HCT116 (cell line): ENCODE measurements at regions not wholly inside any gene's neighbourhood (a gene's known extent, or its start where the extent isn't known, plus 50 kb on each side); places are given as distances from the start of the nearest gene placed in this dataset.

ENCODE experiments used
- ATAC-seq: fragments of 200-7000 bp; cut with Tn5 transposase; 2 replicates; pipeline ENCODE4 v1.9.1; 2020; ENCODE audit warnings: mild to moderate bottlenecking, moderate library complexity
- BruUV-seq: library from RNA; stranded (reverse); fragments of 400-500 nt; replicated peaks from 2 replicates; lab custom pipeline; 2021; lab: Mats Ljungman, UMichigan
- CTCF ChIA-PET: fragments of 300-600 bp; sonication (Branson Sonifier 250); formaldehyde crosslinking; loops from one replicate; lab custom pipeline; 2021; ENCODE audit warnings: antibody characterized with exemption; lab: Charles Lee
- POLR2A ChIA-PET: fragments of 300-600, 350-600 bp; sonication (Branson Sonifier 250); formaldehyde crosslinking; loops from one replicate; lab custom pipeline; 2021; ENCODE audit warnings: antibody characterized with exemption; lab: Charles Lee
- RAD21 ChIA-PET, 2 experiments: fragments of 300-600 bp; sonication (Branson Sonifier 250); formaldehyde crosslinking; loops; one replicate each; lab custom pipeline; 2023; ENCODE audit warnings: low total read pairs in 2 of 2; ENCODE audit not compliant: uncharacterized antibody in 2 of 2, unreplicated experiment in 2 of 2, low non-redundant PET in 1 of 2; lab: Charles Lee
- DNase-seq: peaks from one replicate; pipeline ENCODE4 v3.0.0-alpha.2; 2010; ENCODE audit warnings: low read depth, low spot score
- H2AFZ ChIP-seq: fragments of 200-600 bp; shearing (Covaris generic), sonication (generic); 2 replicates; pipeline ENCODE4 v1.6.1; 2017; ENCODE audit warnings: low read depth, mixed run types, mixed read lengths, antibody characterized with exemption, low read length; ENCODE audit not compliant: poor library complexity, severe bottlenecking
- H3K27ac ChIP-seq: 2 replicates; pipeline ENCODE4 v1.5.1; 2012; ENCODE audit warnings: low read depth, low read length
- H3K27me3 ChIP-seq: fragments of 200-600 bp; sonication (generic); 2 replicates; pipeline ENCODE4 v1.6.1; 2016; ENCODE audit warnings: mixed run types, low read length, mixed read lengths; ENCODE audit not compliant: insufficient read depth
- H3K36me3 ChIP-seq, 2 experiments: fragments of 200-500 bp in 1 of 2; fragments of 200-600 bp in 1 of 2; sonication (Bioruptor generic) in 1 of 2; sonication (generic) in 1 of 2; 2 replicates each; pipeline versions ENCODE4 v1.5.1 to v1.6.1; 2014 to 2016; ENCODE audit warnings: low read length in 2 of 2, inconsistent platforms in 1 of 2, mixed read lengths in 1 of 2, mixed run types in 1 of 2; ENCODE audit not compliant: insufficient read depth in 2 of 2, control insufficient read depth in 1 of 2
- H3K4me1 ChIP-seq, 2 experiments: fragments of 200-600 bp in 1 of 2; sonication (generic) in 1 of 2; 2 replicates each; pipeline versions ENCODE4 v1.5.1 to v1.6.1; 2012 to 2017; ENCODE audit warnings: low read length in 2 of 2, inconsistent platforms in 1 of 2, mild to moderate bottlenecking in 1 of 2, mixed read lengths in 1 of 2, mixed run types in 1 of 2, moderate library complexity in 1 of 2; ENCODE audit not compliant: insufficient read depth in 2 of 2, control insufficient read depth in 1 of 2
- H3K4me2 ChIP-seq: fragments of 200-600 bp; sonication (generic); 2 replicates; pipeline ENCODE4 v1.6.1; 2017; ENCODE audit warnings: mixed run types, low read length, mixed read lengths
- H3K4me3 ChIP-seq, 2 experiments: fragments of 200-600 bp in 1 of 2; sonication (generic) in 1 of 2; replicated peaks in 1 of 2; 2 replicates each; pipeline ENCODE4 v1.5.1; 2011 to 2016; ENCODE audit warnings: low read length in 2 of 2, control low read depth in 1 of 2, low read depth in 1 of 2, mild to moderate bottlenecking in 1 of 2, mixed read lengths in 1 of 2, mixed run types in 1 of 2
- H3K79me2 ChIP-seq: fragments of 200-600 bp; sonication (generic); 2 replicates; pipeline ENCODE4 v1.6.1; 2017; ENCODE audit warnings: mild to moderate bottlenecking, mixed run types, low read length, moderate library complexity, mixed read lengths; ENCODE audit not compliant: insufficient read depth
- H3K9ac ChIP-seq: fragments of 200-600 bp; sonication (generic); 2 replicates; pipeline ENCODE4 v1.6.1; 2016; ENCODE audit warnings: low read length, mixed read lengths
- H3K9me2 ChIP-seq: fragments of 200-600 bp; sonication (generic), shearing (Covaris generic); 2 replicates; pipeline ENCODE4 v1.6.1; 2017; ENCODE audit warnings: mixed run types, mild to moderate bottlenecking, moderate library complexity; ENCODE audit not compliant: insufficient read depth
- H3K9me3 ChIP-seq, 2 experiments: fragments of 200-500 bp in 1 of 2; fragments of 200-600 bp in 1 of 2; sonication (Bioruptor generic) in 1 of 2; sonication (generic) in 1 of 2; 2 replicates each; pipeline ENCODE4 v1.6.1; 2014 to 2017; ENCODE audit warnings: low read length in 2 of 2, mixed read lengths in 2 of 2, inconsistent platforms in 1 of 2, low read depth in 1 of 2, mild to moderate bottlenecking in 1 of 2, mixed run types in 1 of 2, moderate library complexity in 1 of 2; ENCODE audit not compliant: control insufficient read depth in 1 of 2, insufficient read depth in 1 of 2
- H4K20me1 ChIP-seq: fragments of 200-600 bp; sonication (generic), shearing (Covaris generic); 2 replicates; pipeline ENCODE4 v1.6.1; 2017; ENCODE audit warnings: mixed run types, mild to moderate bottlenecking, moderate library complexity; ENCODE audit not compliant: insufficient read depth
- CBX3 ChIP-seq: IDR thresholded peaks from 2 replicates; pipeline ENCODE4 v1.6.1; 2012; ENCODE audit warnings: low read depth
- CEBPB ChIP-seq: IDR thresholded peaks from 2 replicates; pipeline ENCODE4 v1.6.1; 2012; ENCODE audit warnings: low read depth
- EGR1 ChIP-seq: IDR thresholded peaks from 2 replicates; pipeline ENCODE4 v1.6.1; 2012; ENCODE audit warnings: low read depth
- ELF1 ChIP-seq: IDR thresholded peaks from 2 replicates; pipeline ENCODE4 v1.6.1; 2012; ENCODE audit warnings: low read depth, borderline replicate concordance
- EZH2 ChIP-seq: fragments of 200-600 bp; sonication (generic); IDR thresholded peaks from 2 replicates; pipeline ENCODE4 v1.6.1; 2017; ENCODE audit warnings: antibody characterized with exemption, mixed run types
- EZH2phosphoT487 ChIP-seq: fragments of 200-600 bp; IDR thresholded peaks from 2 replicates; pipeline ENCODE4 v1.6.1; 2018; ENCODE audit warnings: antibody characterized with exemption, borderline replicate concordance
- JUND ChIP-seq: IDR thresholded peaks from 2 replicates; pipeline ENCODE4 v1.6.1; 2012
- POLR2A ChIP-seq: IDR thresholded peaks from 2 replicates; pipeline ENCODE4 v1.7.0; 2011; ENCODE audit warnings: borderline replicate concordance; ENCODE audit not compliant: insufficient read depth, insufficient read length; ENCODE audit errors: extremely low read depth
- POLR2AphosphoS5 ChIP-seq: IDR thresholded peaks from 2 replicates; pipeline ENCODE4 v1.6.1; 2011; ENCODE audit warnings: mild to moderate bottlenecking, low read depth, low read length, moderate library complexity
- RAD21 ChIP-seq: IDR thresholded peaks from 2 replicates; pipeline ENCODE4 v1.6.1; 2012; ENCODE audit warnings: low read depth, mild to moderate bottlenecking
- SP1 ChIP-seq: IDR thresholded peaks from 2 replicates; pipeline ENCODE4 v1.6.1; 2012; ENCODE audit warnings: low read depth
- SRF ChIP-seq: IDR thresholded peaks from 2 replicates; pipeline ENCODE4 v1.6.1; 2012; ENCODE audit warnings: low read depth
- TCF7L2 ChIP-seq: IDR thresholded peaks from 2 replicates; pipeline ENCODE4 v1.7.0; 2011; ENCODE audit warnings: borderline replicate concordance, inconsistent platforms; ENCODE audit not compliant: insufficient read depth, insufficient read length; ENCODE audit errors: extremely low read depth
- YY1 ChIP-seq: IDR thresholded peaks from 2 replicates; pipeline ENCODE4 v1.6.1; 2011; ENCODE audit warnings: low read length, low read depth, moderate library complexity, mild to moderate bottlenecking; ENCODE audit not compliant: insufficient replicate concordance; ENCODE audit errors: extremely low read depth
- ZFX ChIP-seq: fragments of 450-650 bp; IDR thresholded peaks from 2 replicates; pipeline ENCODE4 v1.6.1; 2017
- ZNF274 ChIP-seq: fragments of 200-500 bp; sonication (Bioruptor generic); IDR thresholded peaks from 2 replicates; pipeline ENCODE4 v1.6.1; 2014; ENCODE audit warnings: mild to moderate bottlenecking, low read depth, low read length, inconsistent platforms
- intact Hi-C: fragments of 100-400 bp; cut with micrococcal nuclease; formaldehyde crosslinking; loops from 2 replicates; pipeline ENCODE4 v1.10.0; 2022
- TF ChIP-seq, protein P1 (sequence below), 3 experiments: fragments of 200-600 bp in 1 of 3; sonication (generic) in 1 of 3; IDR thresholded peaks in 2 of 3; conservative IDR thresholded peaks in 1 of 3; 2 replicates each; pipeline ENCODE4 v1.5.1; 2012 to 2017; ENCODE audit warnings: low read depth in 2 of 3, low read length in 2 of 3, antibody characterized with exemption in 1 of 3, borderline replicate concordance in 1 of 3, control low read depth in 1 of 3, mild to moderate bottlenecking in 1 of 3, mixed read lengths in 1 of 3, mixed run types in 1 of 3, moderate library complexity in 1 of 3; ENCODE audit not compliant: insufficient read depth in 1 of 3
- TF ChIP-seq, protein P2 (sequence below): IDR thresholded peaks from 2 replicates; pipeline ENCODE4 v1.6.1; 2011; ENCODE audit warnings: mild to moderate bottlenecking, low read length, moderate library complexity; ENCODE audit not compliant: insufficient replicate concordance; ENCODE audit errors: extremely low read depth
- TF ChIP-seq, protein P3 (sequence below): IDR thresholded peaks from 2 replicates; pipeline ENCODE4 v1.6.1; 2012
- TF ChIP-seq, protein P4 (sequence below): IDR thresholded peaks from 2 replicates; pipeline ENCODE4 v1.6.1; 2012

DNA sequence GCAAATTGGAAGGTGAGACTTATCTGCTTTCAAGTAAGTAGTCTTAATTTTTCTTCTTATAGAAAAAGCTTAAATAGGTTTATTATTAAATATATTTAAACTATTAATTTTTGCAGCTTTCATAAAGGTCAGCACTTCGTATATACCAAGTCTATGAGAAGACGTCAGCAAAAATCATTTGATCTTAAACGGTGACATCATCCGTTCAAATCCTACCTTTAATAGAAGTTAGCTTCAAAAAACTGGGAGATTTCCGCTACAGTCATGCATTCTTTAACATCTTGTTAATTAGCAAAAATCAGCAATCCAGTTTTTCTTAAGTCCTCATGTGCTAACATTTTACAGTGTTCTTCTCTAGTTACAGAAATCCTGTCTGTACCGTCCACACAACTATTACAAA, 49.9 kb upstream of the PGRMC1 start:
- H4K20me1 ChIP-seq: no peaks in the 10 kb centered on the region
- BruUV-seq: no TSS peak
- no peak overlapping the region for H3K27ac ChIP-seq
- H3K9me3 ChIP-seq: no peaks in the 10 kb centered on the region
- H2AFZ ChIP-seq: no peak overlapping the region
- H3K36me3 ChIP-seq: no peaks in the 10 kb centered on the region
- CTCF ChIA-PET: no interaction called here
- H3K27me3 ChIP-seq: no peaks in the 10 kb centered on the region
- ATAC-seq: no peak
- no peaks in the 10 kb centered on the region for H3K4me1 ChIP-seq
- no peak for TF ChIP-seq EZH2phosphoT487
- no peak for TF ChIP-seq ELF1
- TF ChIP-seq EGR1: no peak
- no peak for TF ChIP-seq CEBPB
- TF ChIP-seq TCF7L2: no peak
- no peak for TF ChIP-seq POLR2A
- TF ChIP-seq YY1: no peak
- TF ChIP-seq, protein P1, sequence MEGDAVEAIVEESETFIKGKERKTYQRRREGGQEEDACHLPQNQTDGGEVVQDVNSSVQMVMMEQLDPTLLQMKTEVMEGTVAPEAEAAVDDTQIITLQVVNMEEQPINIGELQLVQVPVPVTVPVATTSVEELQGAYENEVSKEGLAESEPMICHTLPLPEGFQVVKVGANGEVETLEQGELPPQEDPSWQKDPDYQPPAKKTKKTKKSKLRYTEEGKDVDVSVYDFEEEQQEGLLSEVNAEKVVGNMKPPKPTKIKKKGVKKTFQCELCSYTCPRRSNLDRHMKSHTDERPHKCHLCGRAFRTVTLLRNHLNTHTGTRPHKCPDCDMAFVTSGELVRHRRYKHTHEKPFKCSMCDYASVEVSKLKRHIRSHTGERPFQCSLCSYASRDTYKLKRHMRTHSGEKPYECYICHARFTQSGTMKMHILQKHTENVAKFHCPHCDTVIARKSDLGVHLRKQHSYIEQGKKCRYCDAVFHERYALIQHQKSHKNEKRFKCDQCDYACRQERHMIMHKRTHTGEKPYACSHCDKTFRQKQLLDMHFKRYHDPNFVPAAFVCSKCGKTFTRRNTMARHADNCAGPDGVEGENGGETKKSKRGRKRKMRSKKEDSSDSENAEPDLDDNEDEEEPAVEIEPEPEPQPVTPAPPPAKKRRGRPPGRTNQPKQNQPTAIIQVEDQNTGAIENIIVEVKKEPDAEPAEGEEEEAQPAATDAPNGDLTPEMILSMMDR (IDR thresholded peaks at IDR 0.05 in 2 of 3, conservative IDR thresholded peaks at IDR 0.05 in 1 of 3; ENCODE audit: borderline replicate concordance in 1 of 3, insufficient read depth in 1 of 3, low read depth in 2 of 3, low read length in 2 of 3): no peak
- TF ChIP-seq CBX3: no peak
- TF ChIP-seq SRF: no peak
- no peak for TF ChIP-seq SP1
- no peak for TF ChIP-seq JUND
- no peak for TF ChIP-seq EZH2
- no peak for TF ChIP-seq POLR2AphosphoS5
- TF ChIP-seq ZNF274: no peak
- TF ChIP-seq ZFX: no peak
- TF ChIP-seq, protein P2, sequence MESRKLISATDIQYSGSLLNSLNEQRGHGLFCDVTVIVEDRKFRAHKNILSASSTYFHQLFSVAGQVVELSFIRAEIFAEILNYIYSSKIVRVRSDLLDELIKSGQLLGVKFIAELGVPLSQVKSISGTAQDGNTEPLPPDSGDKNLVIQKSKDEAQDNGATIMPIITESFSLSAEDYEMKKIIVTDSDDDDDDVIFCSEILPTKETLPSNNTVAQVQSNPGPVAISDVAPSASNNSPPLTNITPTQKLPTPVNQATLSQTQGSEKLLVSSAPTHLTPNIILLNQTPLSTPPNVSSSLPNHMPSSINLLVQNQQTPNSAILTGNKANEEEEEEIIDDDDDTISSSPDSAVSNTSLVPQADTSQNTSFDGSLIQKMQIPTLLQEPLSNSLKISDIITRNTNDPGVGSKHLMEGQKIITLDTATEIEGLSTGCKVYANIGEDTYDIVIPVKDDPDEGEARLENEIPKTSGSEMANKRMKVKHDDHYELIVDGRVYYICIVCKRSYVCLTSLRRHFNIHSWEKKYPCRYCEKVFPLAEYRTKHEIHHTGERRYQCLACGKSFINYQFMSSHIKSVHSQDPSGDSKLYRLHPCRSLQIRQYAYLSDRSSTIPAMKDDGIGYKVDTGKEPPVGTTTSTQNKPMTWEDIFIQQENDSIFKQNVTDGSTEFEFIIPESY: no peak
- TF ChIP-seq, protein P3, sequence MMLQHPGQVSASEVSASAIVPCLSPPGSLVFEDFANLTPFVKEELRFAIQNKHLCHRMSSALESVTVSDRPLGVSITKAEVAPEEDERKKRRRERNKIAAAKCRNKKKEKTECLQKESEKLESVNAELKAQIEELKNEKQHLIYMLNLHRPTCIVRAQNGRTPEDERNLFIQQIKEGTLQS: no peak
- TF ChIP-seq RAD21: no peak
- TF ChIP-seq, protein P4, sequence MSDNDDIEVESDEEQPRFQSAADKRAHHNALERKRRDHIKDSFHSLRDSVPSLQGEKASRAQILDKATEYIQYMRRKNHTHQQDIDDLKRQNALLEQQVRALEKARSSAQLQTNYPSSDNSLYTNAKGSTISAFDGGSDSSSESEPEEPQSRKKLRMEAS: no peak
- H3K9ac ChIP-seq: no peak overlapping the region
- H3K4me2 ChIP-seq: no peak overlapping the region
- intact Hi-C loops: no loop called here
- POLR2A ChIA-PET: no interaction called here
- H3K79me2 ChIP-seq: no peaks in the 10 kb centered on the region
- DNase-seq: no peak
- H3K4me3 ChIP-seq: no peak overlapping the region
- RAD21 ChIA-PET: no interaction called here
- no peaks in the 10 kb centered on the region for H3K9me2 ChIP-seq
